ENCODE measurements at regions not wholly inside any gene's neighbourhood (a gene's known extent, or its start where the extent isn't known, plus 50 kb on each side); places are given as distances from the start of the nearest gene placed in this dataset.

DNA sequence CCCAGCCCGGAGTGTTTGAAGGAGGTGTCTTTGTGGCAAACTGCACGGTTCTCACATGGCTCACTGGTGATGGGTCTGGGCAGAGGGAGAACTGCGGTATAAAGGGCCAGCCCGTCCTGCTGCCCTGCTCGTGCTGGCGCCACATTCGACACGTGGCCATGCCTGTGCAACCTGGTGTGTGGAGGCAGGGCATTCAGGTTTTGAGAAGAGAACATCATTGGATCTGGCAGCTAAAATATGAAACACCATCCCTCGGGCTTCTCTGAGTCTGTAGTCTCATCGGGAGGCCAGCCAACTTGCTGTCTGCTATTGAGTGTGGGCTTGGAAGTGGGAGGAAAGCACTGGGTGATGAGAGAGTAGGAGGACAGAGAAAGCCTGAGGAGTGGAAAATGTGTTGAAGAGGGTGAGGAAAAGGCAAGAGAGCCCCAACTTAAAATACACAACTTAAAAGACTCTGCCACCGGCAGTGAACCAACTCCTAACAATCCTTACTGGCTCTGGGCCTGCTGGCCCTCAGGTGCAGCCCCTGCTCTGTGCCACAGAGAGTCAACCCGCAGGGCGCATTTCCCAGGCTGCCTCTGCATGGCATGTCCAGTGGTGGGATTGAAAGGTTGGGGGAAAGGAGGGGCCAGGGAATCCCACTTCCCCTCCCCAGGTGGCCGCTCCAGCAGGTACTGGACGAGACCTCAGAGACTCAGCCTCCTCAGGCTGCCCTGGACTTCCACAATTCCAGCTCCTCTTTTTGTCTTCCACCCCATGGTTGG is 112.7 kb upstream of the DLX2 start:
- WGBS (ENCODE audit: insufficient coverage), result 93% methylated on average over 10 of the region's 15 CpGs
- Histone ChIP-seq H3K79me2 (ENCODE audit: control insufficient read depth, insufficient read depth, low read length) (no peaks in the 10 kb centered on the region), H3K9me3 (ENCODE audit: control extremely low read depth in 1 of 3, control insufficient read depth in 2 of 3, insufficient read depth in 1 of 3, low read length in 2 of 3) (no peaks in the 10 kb centered on the region), H3K4me3 (ENCODE audit: control extremely low read depth in 1 of 5, extremely low read depth in 1 of 5, insufficient read depth in 1 of 5, low read depth in 2 of 5, low read length in 4 of 5) (no peak overlapping the region), H3K27me3 (replicated peaks in 1 of 4; ENCODE audit: control extremely low read depth in 1 of 4, control insufficient read depth in 3 of 4, insufficient read depth in 4 of 4, low read length in 3 of 4) (no peaks in the 10 kb centered on the region), H3K4me2 (replicated peaks; ENCODE audit: low read depth, low read length, poor library complexity, severe bottlenecking) (no peak overlapping the region), H3K9ac (ENCODE audit: low read length) (no peak overlapping the region), H3K27ac (ENCODE audit: low read length in 2 of 2) (no peak overlapping the region), H3K4me1 (ENCODE audit: control insufficient read depth in 2 of 2, insufficient read depth in 2 of 2, low read length in 2 of 2) (no peaks in the 10 kb centered on the region), H4K20me1 (ENCODE audit: control insufficient read depth, insufficient read depth, low read length, poor library complexity, severe bottlenecking) (no peaks in the 10 kb centered on the region), H2AFZ (ENCODE audit: insufficient read depth, low read depth, low read length, poor library complexity, severe bottlenecking) (no peak overlapping the region), H3K36me3 (replicated peaks in 1 of 2; ENCODE audit: control extremely low read depth in 1 of 2, control insufficient read depth in 1 of 2, extremely low read depth in 1 of 2, insufficient read depth in 2 of 2, low read length in 1 of 2) (no peaks in the 10 kb centered on the region)
- Mint-ChIP-seq H3K4me1 (no peaks in the 10 kb centered on the region), H3K27ac (no peak overlapping the region), H3K27me3 (peaks cover 7% of the 10 kb centered on the region), H3K4me3 (no peak overlapping the region), H3K9me3 (ENCODE audit: insufficient read depth) (no peaks in the 10 kb centered on the region)
- ChIA-PET POLR2A (no interaction called here), CTCF (no interaction called here)
- TF ChIP-seq CTCF (IDR thresholded peaks at IDR 0.05) (no peak), EZH2 (IDR thresholded peaks at IDR 0.05; ENCODE audit: borderline replicate concordance, insufficient read depth, low read depth, low read length, poor library complexity, severe bottlenecking) (no peak)
- no peak for DNase-seq
- no peak for ATAC-seq (ENCODE audit: low read depth)
- intact Hi-C loops (cut with micrococcal nuclease), result no loop called here

DNA sequence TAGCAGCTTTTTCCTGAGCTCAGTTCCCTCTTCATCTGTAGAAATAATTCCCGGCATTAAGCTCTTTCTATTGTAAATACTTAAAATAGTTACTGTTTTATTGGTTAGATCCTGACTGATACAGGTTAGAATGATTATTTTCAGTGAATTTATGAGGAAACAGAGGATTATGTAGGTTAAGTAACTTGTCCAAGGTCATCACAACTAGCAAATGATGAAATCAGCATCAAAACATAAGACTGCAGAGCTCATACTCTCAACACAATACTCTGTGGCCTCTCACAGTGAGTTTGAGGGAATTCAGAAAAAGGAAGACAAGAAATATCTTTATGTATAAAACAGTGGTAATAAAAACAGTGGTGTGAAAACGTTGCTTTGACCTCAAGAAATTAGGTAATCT is 113.2 kb upstream of the DLX2 start:
- no peak overlapping the region for H3K27ac Mint-ChIP-seq
- Histone ChIP-seq H3K4me3 (ENCODE audit: control extremely low read depth in 1 of 5, extremely low read depth in 1 of 5, insufficient read depth in 1 of 5, low read depth in 2 of 5, low read length in 4 of 5) (no peak overlapping the region), H3K27ac (ENCODE audit: low read length in 2 of 2) (no peak overlapping the region), H3K4me2 (replicated peaks; ENCODE audit: low read depth, low read length, poor library complexity, severe bottlenecking) (no peak overlapping the region), H3K9me3 (ENCODE audit: control extremely low read depth in 1 of 3, control insufficient read depth in 2 of 3, insufficient read depth in 1 of 3, low read length in 2 of 3) (no peaks in the 10 kb centered on the region), H3K27me3 (replicated peaks in 1 of 4; ENCODE audit: control extremely low read depth in 1 of 4, control insufficient read depth in 3 of 4, insufficient read depth in 4 of 4, low read length in 3 of 4) (no peaks in the 10 kb centered on the region), H2AFZ (ENCODE audit: insufficient read depth, low read depth, low read length, poor library complexity, severe bottlenecking) (no peak overlapping the region), H3K79me2 (ENCODE audit: control insufficient read depth, insufficient read depth, low read length) (no peaks in the 10 kb centered on the region), H3K36me3 (replicated peaks in 1 of 2; ENCODE audit: control extremely low read depth in 1 of 2, control insufficient read depth in 1 of 2, extremely low read depth in 1 of 2, insufficient read depth in 2 of 2, low read length in 1 of 2) (no peaks in the 10 kb centered on the region), H3K9ac (ENCODE audit: low read length) (no peak overlapping the region), H3K4me1 (ENCODE audit: control insufficient read depth in 2 of 2, insufficient read depth in 2 of 2, low read length in 2 of 2) (no peaks in the 10 kb centered on the region), H4K20me1 (ENCODE audit: control insufficient read depth, insufficient read depth, low read length, poor library complexity, severe bottlenecking) (no peaks in the 10 kb centered on the region)
- WGBS (ENCODE audit: insufficient coverage), result 14% methylated on average over 1 of the region's 2 CpGs
- intact Hi-C loops (cut with micrococcal nuclease), result no loop called here
- TF ChIP-seq CTCF (IDR thresholded peaks at IDR 0.05), result no peak
- TF ChIP-seq EZH2 (IDR thresholded peaks at IDR 0.05; ENCODE audit: borderline replicate concordance, insufficient read depth, low read depth, low read length, poor library complexity, severe bottlenecking), result no peak
- ChIA-PET POLR2A (no interaction called here), CTCF (no interaction called here)
- no peaks in the 10 kb centered on the region for H3K4me1 Mint-ChIP-seq
- H3K4me3 Mint-ChIP-seq, result no peak overlapping the region
- ATAC-seq (ENCODE audit: low read depth) (no peak), DNase-seq (no peak)
- peaks cover 7% of the 10 kb centered on the region for H3K27me3 Mint-ChIP-seq
- no peaks in the 10 kb centered on the region for H3K9me3 Mint-ChIP-seq (ENCODE audit: insufficient read depth)
